Fibroblast of lung (primary cell): ENCODE measurements at regions not wholly inside any gene's neighbourhood (a gene's known extent, or its start where the extent isn't known, plus 50 kb on each side); places are given as distances from the start of the nearest gene placed in this dataset.

Source experiments
- EZH2 ChIP-seq: IDR thresholded peaks from 2 replicates; pipeline ENCODE4 v1.5.1; 2012; ENCODE audit warnings: low read length, control low read depth, mild to moderate bottlenecking; ENCODE audit errors: missing control alignments
- TF ChIP-seq, protein P1 (sequence below), 2 donors: IDR thresholded peaks in 1 of 2; conservative IDR thresholded peaks in 1 of 2; 1 replicate in 1 of 2; 2 replicates in 1 of 2; pipeline ENCODE4 v1.5.1; 2011 to 2012; ENCODE audit warnings: low read length in 2 of 2, control low read depth in 1 of 2, inconsistent platforms in 1 of 2, low read depth in 1 of 2, mild to moderate bottlenecking in 1 of 2

DNA sequence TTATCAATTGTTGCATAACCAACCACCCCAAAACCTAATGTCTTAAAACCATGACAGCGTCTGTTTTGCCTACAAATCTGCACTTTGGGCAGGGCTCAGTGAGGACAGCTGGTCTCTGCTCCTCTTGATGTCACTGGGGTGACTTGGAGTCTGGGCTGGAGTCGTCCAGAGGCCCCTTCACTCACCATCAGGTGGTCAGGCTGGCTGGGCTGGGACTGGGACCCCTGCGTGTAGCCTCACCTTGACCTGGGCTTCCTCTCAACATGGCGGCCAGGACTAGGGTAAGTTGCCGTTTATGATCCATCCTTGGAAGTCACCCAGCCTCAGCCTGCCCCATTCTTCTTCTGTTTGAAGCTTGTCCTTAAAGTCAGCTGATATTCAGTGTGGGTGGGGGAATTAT lies 116.8 kb upstream of the NKX1-1 start:
- TF ChIP-seq, protein P1, sequence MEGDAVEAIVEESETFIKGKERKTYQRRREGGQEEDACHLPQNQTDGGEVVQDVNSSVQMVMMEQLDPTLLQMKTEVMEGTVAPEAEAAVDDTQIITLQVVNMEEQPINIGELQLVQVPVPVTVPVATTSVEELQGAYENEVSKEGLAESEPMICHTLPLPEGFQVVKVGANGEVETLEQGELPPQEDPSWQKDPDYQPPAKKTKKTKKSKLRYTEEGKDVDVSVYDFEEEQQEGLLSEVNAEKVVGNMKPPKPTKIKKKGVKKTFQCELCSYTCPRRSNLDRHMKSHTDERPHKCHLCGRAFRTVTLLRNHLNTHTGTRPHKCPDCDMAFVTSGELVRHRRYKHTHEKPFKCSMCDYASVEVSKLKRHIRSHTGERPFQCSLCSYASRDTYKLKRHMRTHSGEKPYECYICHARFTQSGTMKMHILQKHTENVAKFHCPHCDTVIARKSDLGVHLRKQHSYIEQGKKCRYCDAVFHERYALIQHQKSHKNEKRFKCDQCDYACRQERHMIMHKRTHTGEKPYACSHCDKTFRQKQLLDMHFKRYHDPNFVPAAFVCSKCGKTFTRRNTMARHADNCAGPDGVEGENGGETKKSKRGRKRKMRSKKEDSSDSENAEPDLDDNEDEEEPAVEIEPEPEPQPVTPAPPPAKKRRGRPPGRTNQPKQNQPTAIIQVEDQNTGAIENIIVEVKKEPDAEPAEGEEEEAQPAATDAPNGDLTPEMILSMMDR (conservative IDR thresholded peaks at IDR 0.05 in 1 of 2, IDR thresholded peaks at IDR 0.05 in 1 of 2; ENCODE audit: low read depth in 1 of 2, low read length in 2 of 2): no peak
- no peak for TF ChIP-seq EZH2
